ENCODE measurements at regions not wholly inside any gene's neighbourhood (a gene's known extent, or its start where the extent isn't known, plus 50 kb on each side); places are given as distances from the start of the nearest gene placed in this dataset.

DNA sequence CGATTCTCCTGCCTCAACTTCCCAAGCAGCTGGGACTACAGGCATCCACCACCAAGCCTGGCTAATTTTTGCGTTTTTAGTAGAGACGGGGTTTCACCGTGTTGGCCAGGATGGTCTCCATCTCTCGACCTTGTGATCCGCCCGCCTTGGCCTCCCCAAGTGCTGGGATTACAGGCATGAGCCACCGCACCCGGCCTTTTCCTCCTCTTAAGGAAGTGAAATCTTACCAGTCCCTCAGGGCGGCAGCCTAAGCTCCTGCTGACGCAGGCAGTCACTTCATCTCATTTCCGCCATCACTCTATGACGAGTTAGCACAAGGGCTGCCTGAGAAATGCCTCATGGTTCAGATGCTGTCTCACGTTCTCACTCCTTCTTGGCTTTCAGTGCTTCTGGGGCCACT, 246.0 kb upstream of the SHH start:
- FAIRE-seq, result no peak
- CTCF ChIA-PET (ENCODE audit: low intra/inter-chr PET ratio, low total read pairs), result no interaction called here
- peaks cover 6 to 48% of the 10 kb centered on the region in 2 experiments for H3K27me3 ChIP-seq (ENCODE audit: control insufficient read depth in 1 of 2, insufficient read depth in 2 of 2, low read length in 2 of 2)

DNA sequence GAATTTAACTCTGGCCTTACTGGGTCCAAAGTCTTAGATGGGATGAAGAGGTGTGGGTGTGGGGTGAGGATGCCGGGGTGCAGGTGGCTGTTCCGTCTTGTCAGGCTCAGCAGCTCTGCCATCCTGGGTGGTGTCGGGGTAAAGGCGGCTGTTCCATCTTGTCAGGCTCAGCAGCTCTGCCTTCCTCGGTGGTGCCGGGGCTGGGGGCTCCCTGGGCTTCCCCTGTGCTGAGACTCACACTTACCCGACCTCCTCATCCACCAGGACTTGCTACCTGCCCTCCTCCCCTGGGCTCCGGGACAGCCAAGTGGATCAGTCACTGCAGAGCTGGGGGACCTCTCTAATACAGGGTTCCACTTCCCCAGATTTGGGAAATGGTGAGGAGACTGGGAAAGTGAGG, 244.3 kb upstream of the SHH start:
- H3K36me3 ChIP-seq (replicated peaks in 1 of 2; ENCODE audit: control insufficient read depth in 1 of 2, insufficient read depth in 2 of 2, low read length in 2 of 2), result no peaks in the 10 kb centered on the region
- no peak overlapping the region for H3K4me2 ChIP-seq (ENCODE audit: low read depth, low read length)
- BruUV-seq (replicated peaks), result no TSS peak
- no peaks in the 10 kb centered on the region for H3K9me3 ChIP-seq (ENCODE audit: low read length)
- no peak overlapping the region for H2AFZ ChIP-seq (ENCODE audit: low read length)
- DNase-seq (ENCODE audit: low spot score) (no peak), FAIRE-seq (no peak), ATAC-seq (no peak)
- in situ Hi-C loops (cut with HindIII; ENCODE audit: extremely low pct_ligation_motif_present, low pct_unique_long_range_greater_than_20kb) (no loop called here), intact Hi-C loops (cut with micrococcal nuclease; ENCODE audit: unreplicated experiment) (no loop called here)
- WGBS (ENCODE audit: low lambda C conversion rate), result 32% methylated on average over 8 of the region's 8 CpGs
- CTCF ChIA-PET (ENCODE audit: low intra/inter-chr PET ratio, low total read pairs), result no interaction called here
- no peaks in the 10 kb centered on the region for H4K20me1 ChIP-seq (ENCODE audit: insufficient read depth, low read length)
- H3K27ac ChIP-seq (ENCODE audit: extremely low read length, insufficient read depth, low read length), result no peak overlapping the region
- H3K4me3 ChIP-seq (replicated peaks in 1 of 3; ENCODE audit: insufficient read depth in 1 of 3, low read depth in 2 of 3, low read length in 3 of 3), result no peak overlapping the region
- TF ChIP-seq YY1 (IDR thresholded peaks at IDR 0.05; ENCODE audit: insufficient read depth, insufficient replicate concordance, low read depth, low read length), result no peak
- TF ChIP-seq, protein P1, sequence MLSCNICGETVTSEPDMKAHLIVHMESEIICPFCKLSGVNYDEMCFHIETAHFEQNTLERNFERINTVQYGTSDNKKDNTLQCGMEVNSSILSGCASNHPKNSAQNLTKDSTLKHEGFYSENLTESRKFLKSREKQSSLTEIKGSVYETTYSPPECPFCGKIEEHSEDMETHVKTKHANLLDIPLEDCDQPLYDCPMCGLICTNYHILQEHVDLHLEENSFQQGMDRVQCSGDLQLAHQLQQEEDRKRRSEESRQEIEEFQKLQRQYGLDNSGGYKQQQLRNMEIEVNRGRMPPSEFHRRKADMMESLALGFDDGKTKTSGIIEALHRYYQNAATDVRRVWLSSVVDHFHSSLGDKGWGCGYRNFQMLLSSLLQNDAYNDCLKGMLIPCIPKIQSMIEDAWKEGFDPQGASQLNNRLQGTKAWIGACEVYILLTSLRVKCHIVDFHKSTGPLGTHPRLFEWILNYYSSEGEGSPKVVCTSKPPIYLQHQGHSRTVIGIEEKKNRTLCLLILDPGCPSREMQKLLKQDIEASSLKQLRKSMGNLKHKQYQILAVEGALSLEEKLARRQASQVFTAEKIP (CRISPR knock-in tag; IDR thresholded peaks at IDR 0.05; ENCODE audit: borderline replicate concordance), result no peak
- H3K4me1 ChIP-seq (ENCODE audit: insufficient read depth, low read length), result no peaks in the 10 kb centered on the region
- H3K27me3 ChIP-seq (ENCODE audit: control insufficient read depth in 1 of 2, insufficient read depth in 2 of 2, low read length in 2 of 2), result peaks cover 6 to 41% of the 10 kb centered on the region in 2 experiments; a peak in 4 of 5 replicates
- POLR2A ChIA-PET, result no interaction called here
- no peak overlapping the region for H3K9ac ChIP-seq (ENCODE audit: insufficient read depth, low read depth, low read length)
- no peaks in the 10 kb centered on the region for H3K79me2 ChIP-seq (ENCODE audit: insufficient read depth, low read length)

More for the DNA sequence above, 246.0 kb upstream of the SHH start:
- POLR2A ChIA-PET, result no interaction called here
- ATAC-seq (no peak), DNase-seq (ENCODE audit: low spot score) (no peak)
- Histone ChIP-seq H4K20me1 (ENCODE audit: insufficient read depth, low read length) (no peaks in the 10 kb centered on the region), H3K4me2 (ENCODE audit: low read depth, low read length) (no peak overlapping the region), H3K27ac (ENCODE audit: extremely low read length, insufficient read depth, low read length) (no peak overlapping the region), H2AFZ (ENCODE audit: low read length) (no peak overlapping the region), H3K79me2 (ENCODE audit: insufficient read depth, low read length) (no peaks in the 10 kb centered on the region), H3K4me3 (replicated peaks in 1 of 3; ENCODE audit: insufficient read depth in 1 of 3, low read depth in 2 of 3, low read length in 3 of 3) (no peak overlapping the region), H3K36me3 (replicated peaks in 1 of 2; ENCODE audit: control insufficient read depth in 1 of 2, insufficient read depth in 2 of 2, low read length in 2 of 2) (no peaks in the 10 kb centered on the region), H3K4me1 (ENCODE audit: insufficient read depth, low read length) (no peaks in the 10 kb centered on the region), H3K9ac (ENCODE audit: insufficient read depth, low read depth, low read length) (no peak overlapping the region), H3K9me3 (ENCODE audit: low read length) (no peaks in the 10 kb centered on the region)
- no peak for TF ChIP-seq ZNF235 (CRISPR knock-in tag; IDR thresholded peaks at IDR 0.05; ENCODE audit: borderline replicate concordance)
- no peak for TF ChIP-seq PHB2 (IDR thresholded peaks at IDR 0.05; ENCODE audit: partially characterized antibody)
- no peak for TF ChIP-seq KDM6A (CRISPR knock-in tag; IDR thresholded peaks at IDR 0.05; ENCODE audit: low read depth)
- TF ChIP-seq SOX13 (IDR thresholded peaks at IDR 0.05), result no peak
- no peak for TF ChIP-seq SOX13 (CRISPR knock-in tag; conservative IDR thresholded peaks at IDR 0.05 in 1 of 2, IDR thresholded peaks at IDR 0.05 in 1 of 2)
- TF ChIP-seq, protein P2, sequence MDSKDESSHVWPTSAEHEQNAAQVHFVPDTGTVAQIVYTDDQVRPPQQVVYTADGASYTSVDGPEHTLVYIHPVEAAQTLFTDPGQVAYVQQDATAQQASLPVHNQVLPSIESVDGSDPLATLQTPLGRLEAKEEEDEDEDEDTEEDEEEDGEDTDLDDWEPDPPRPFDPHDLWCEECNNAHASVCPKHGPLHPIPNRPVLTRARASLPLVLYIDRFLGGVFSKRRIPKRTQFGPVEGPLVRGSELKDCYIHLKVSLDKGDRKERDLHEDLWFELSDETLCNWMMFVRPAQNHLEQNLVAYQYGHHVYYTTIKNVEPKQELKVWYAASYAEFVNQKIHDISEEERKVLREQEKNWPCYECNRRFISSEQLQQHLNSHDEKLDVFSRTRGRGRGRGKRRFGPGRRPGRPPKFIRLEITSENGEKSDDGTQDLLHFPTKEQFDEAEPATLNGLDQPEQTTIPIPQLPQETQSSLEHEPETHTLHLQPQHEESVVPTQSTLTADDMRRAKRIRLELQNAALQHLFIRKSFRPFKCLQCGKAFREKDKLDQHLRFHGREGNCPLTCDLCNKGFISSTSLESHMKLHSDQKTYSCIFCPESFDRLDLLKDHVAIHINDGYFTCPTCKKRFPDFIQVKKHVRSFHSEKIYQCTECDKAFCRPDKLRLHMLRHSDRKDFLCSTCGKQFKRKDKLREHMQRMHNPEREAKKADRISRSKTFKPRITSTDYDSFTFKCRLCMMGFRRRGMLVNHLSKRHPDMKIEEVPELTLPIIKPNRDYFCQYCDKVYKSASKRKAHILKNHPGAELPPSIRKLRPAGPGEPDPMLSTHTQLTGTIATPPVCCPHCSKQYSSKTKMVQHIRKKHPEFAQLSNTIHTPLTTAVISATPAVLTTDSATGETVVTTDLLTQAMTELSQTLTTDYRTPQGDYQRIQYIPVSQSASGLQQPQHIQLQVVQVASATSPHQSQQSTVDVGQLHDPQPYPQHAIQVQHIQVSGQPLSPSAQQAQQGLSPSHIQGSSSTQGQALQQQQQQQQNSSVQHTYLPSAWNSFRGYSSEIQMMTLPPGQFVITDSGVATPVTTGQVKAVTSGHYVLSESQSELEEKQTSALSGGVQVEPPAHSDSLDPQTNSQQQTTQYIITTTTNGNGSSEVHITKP (CRISPR knock-in tag; IDR thresholded peaks at IDR 0.05; ENCODE audit: low read depth), result no peak
- WGBS (ENCODE audit: low lambda C conversion rate), result 49% methylated on average over 14 of the region's 14 CpGs
- in situ Hi-C loops (cut with HindIII; ENCODE audit: extremely low pct_ligation_motif_present, low pct_unique_long_range_greater_than_20kb), result no loop called here
- intact Hi-C loops (cut with micrococcal nuclease; ENCODE audit: unreplicated experiment), result no loop called here
- no TSS peak for BruUV-seq (replicated peaks)

Measured in HepG2 (cell line).